ENCODE measurements at regions not wholly inside any gene's neighbourhood (a gene's known extent, or its start where the extent isn't known, plus 50 kb on each side); places are given as distances from the start of the nearest gene placed in this dataset.

DNA sequence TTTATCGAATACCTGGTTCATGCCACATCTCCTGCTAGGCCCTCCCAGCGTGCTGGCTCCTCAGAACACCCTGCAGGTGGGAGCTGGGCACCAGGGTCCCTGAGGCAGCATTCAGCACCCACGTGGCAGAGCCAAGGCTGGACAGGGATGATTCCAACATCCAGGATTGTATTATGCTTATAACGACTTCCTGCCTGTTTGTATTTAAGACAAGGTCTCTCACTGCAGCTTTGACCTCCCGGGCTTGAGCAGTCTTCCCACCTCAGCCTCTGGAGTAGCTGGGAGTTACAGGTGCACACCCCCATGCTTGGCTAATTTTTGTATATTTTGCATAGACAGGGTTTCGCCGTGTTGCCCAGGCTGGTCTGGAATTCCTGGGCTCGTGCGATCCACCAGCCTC, 64.7 kb upstream of the WNT7B start:
- TF ChIP-seq, protein P1, sequence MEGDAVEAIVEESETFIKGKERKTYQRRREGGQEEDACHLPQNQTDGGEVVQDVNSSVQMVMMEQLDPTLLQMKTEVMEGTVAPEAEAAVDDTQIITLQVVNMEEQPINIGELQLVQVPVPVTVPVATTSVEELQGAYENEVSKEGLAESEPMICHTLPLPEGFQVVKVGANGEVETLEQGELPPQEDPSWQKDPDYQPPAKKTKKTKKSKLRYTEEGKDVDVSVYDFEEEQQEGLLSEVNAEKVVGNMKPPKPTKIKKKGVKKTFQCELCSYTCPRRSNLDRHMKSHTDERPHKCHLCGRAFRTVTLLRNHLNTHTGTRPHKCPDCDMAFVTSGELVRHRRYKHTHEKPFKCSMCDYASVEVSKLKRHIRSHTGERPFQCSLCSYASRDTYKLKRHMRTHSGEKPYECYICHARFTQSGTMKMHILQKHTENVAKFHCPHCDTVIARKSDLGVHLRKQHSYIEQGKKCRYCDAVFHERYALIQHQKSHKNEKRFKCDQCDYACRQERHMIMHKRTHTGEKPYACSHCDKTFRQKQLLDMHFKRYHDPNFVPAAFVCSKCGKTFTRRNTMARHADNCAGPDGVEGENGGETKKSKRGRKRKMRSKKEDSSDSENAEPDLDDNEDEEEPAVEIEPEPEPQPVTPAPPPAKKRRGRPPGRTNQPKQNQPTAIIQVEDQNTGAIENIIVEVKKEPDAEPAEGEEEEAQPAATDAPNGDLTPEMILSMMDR (IDR thresholded peaks at IDR 0.05): no peak
- no peak for TF ChIP-seq POLR2A (IDR thresholded peaks at IDR 0.05)
